GM19438 (cell line): ENCODE measurements at regions not wholly inside any gene's neighbourhood (a gene's known extent, or its start where the extent isn't known, plus 50 kb on each side); places are given as distances from the start of the nearest gene placed in this dataset.
"Not testable (repeated sequence)": the region's sequence is repeated elsewhere in the genome, so short reads cannot be mapped to it uniquely, and the experiment has no call there.

Experiments
- ATAC-seq: cut with Tn5 transposase; IDR thresholded peaks from one replicate; pipeline ENCODE4 v1.9.1; 2021; ENCODE audit warnings: low read depth; ENCODE audit not compliant: unreplicated experiment

DNA sequence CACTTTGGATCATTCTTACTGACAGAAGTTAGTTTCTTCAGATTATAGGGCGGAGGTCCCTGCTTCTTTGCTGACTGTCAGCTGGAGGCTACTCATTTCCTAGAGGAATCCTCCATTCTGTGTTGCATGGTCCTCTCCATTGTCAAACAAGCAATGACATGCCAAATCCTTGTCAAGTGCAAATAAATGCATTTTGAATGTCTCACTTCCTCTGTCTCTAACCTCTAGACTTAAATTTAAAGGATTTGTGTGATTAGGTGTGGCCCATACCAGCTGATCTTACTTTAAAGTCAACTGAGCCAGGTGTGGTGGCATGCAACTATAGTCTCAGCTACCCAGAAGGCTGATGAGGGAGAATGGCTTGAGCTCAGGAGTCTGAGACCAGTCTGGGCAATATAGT lies 458.4 kb upstream of the CCDC179 start:
- ATAC-seq: no peak

DNA sequence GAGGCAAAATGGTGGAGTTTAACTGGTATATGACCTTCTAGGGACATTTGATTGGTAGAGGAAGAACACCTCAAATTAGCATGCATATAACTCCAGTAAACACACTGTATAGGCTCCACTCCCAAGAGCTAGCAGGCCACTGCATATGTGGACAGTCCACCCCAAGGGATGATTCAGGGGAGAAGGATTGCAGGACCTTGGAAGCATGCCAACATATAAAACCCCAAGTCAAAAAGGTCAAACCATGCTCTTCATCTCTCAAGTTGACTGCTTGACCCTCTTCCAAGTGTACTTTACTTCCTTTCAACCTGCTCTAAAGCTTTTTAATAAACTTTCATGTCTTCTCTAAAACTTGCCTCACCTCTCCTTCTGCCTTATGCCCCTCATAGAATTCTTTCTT lies 459.9 kb upstream of the CCDC179 start:
- ATAC-seq: no peak

DNA sequence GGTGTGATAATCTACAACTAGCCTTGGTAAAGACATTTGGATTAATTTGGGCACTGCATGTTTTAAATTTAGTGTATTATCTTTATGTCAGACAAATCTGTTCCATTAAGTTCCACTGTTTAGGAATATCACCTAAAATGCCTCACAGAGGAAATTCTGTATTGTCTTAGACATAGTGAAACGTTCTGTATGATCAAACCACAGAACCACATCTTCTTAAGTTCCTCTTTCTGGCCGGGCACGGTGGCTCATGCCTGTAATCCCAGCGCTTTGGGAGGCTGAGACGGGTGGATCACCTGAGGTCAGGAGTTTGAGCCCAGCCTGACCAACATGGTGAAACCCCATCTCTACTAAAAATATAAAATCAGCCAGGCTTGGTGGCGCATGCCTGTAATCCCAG lies 475.3 kb upstream of the CCDC179 start:
- not testable (repeated sequence) for ATAC-seq

DNA sequence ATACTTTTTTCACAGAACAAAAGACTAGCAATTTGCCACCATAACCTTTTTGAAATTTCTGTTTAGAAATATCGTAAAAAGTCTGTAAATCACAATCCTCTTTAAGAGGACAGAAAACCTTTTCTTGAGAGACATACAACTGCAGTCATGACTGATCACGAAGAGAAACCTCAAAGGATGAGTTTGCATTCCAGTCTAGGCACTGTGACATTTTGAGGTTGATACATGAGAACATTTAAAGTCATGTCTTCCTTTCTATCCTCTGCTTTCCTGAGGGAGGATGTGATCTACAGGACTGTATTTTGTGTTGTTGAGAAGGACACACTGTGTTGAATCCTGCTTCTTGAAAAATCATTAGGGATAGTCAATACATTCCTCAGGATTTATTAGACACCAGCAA lies 476.7 kb upstream of the CCDC179 start:
- no peak for ATAC-seq

DNA sequence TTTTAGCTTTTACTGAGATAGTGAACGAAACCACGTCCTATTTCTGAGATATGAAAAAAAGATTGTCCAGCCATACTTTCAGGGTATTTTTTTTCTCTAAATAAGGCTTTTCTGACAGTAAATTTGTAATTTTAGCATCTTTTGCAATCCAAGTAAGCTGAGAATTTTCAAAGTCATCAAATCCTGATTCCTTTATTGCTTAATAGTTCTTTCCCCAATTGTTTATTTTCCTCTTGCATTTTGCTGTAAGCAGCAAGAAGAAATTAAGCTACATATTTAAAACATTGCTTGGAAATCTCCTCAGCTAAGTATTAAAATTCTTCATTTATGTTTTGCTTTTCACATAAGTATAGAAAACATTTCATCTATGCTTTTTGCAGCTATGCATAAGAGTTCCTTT lies 493.3 kb upstream of the CCDC179 start:
- no peak for ATAC-seq

DNA sequence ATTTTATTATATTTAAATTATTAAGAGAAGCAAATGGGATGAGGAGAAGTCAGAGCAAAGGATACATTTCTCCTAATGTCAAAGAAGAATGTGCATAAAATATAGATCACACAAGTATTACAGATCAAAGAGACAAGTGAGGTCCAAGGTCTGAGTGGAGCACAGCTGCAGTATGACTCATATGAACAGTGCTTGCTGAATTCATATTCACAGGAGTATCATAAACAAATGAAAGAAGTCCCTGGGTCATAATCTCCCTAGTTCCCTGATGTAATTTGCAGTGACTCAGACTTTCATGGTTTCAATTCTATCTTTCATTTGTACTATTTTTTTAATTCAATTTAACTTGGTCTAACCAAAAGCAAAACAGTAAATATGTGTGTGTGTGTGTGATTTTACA lies 499.0 kb upstream of the CCDC179 start:
- no peak for ATAC-seq

DNA sequence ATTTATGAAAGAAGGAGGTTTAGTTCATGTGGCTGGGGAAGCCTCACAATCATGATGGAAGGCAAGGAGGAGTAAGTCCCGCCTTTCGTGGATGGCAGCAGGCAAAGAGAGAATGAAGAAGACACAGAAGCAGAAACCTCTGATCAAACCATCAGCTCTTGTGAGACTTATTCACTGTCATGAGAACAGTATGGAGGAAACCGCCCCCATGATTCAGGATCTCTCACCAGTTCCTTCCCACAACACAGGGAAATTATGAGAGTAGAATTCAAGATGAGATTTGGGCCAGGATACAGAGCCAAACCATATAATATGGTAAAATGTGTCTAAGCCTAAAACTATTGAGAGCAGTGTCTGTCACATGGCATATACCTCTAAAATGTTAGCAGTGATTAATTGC lies 503.8 kb upstream of the CCDC179 start:
- ATAC-seq: no peak

DNA sequence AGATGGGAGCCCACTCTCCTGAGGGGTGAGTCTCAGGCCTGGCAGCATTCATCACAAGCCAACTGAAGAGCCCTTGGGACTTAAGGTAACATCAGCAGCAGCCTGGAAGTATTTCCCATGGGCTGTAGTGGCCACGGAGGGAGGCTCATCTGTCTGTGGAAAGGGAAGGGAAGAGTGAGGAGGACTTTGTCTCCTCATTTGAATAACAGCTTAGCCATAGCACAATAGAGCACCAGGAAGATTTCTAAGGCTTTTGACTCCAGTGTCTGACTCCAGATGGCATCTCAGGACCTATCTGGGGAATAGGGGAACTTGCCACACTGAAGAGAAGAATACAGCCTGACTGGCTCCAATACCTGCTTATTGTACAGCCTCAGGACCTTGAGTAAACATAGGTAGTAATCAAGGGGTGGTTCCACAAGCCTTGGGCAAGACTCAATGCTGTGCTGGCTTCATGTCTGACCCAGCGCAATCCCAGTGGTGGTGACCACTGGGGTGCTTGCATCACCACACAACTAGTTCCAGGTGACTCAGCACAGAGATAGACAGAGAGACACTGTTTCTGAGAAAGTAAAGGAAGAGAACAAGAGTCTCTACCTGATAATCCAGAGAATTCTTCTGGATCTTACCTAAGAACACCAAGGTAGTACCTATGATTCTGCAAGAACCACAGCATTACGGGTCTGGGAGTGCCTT lies 510.5 kb upstream of the CCDC179 start:
- ATAC-seq: no peak

DNA sequence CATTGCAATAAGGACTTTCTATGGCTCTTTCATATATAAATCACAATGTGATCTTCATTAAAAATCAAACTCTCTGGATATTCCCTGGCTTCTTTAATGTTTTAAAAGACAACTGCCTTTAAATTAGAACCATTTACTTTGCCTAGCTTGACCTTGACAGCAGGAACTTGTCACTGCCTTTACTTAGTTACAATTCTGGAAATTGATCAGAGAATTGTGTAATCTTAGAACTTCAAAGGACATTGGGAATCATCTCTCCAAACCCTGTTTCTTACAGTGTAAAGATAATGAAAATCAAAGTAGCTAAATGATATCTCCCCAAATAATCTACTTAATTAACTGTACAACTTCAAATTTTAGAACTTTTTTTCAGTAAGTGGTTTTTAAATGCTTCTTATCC lies 517.6 kb upstream of the CCDC179 start:
- no peak for ATAC-seq

DNA sequence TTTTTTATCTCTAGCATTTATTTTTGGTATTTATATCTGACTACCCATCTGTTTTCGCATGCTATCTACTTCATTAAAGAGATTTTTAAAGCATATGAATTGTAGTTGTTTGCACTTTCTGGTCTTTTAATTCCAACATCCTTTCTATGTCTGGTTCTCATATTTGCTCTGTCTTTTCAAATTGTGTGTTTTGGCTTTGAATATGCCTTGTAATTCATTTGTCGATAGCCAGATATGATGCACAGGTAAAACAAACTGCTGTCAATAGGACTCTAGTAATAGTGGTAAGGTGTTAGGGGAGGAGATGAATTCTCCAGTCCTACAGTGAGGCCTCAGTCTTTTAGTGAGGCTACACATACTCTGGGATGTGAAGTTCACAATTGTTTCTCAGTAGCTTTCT lies 530.8 kb upstream of the CCDC179 start:
- ATAC-seq: no peak

DNA sequence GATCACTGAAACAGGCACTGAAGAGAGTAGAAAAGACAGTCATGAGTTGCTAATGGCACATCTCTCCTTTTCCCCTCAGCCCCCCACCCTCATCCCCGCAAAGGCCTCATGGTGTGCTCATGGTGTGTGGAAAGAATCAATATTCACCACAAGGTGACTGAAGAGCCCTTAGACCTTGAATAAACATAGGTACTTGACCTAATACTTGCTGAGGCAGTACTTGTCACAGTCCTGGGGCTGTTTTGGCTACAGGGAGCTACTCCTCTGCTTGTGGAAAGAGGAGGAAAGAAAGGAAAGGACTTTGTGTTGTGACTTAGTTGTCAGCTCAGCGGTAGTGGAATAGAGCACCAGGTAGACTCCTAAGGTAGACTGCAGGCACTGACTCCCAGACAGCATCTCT lies 537.8 kb upstream of the CCDC179 start:
- ATAC-seq: no peak

DNA sequence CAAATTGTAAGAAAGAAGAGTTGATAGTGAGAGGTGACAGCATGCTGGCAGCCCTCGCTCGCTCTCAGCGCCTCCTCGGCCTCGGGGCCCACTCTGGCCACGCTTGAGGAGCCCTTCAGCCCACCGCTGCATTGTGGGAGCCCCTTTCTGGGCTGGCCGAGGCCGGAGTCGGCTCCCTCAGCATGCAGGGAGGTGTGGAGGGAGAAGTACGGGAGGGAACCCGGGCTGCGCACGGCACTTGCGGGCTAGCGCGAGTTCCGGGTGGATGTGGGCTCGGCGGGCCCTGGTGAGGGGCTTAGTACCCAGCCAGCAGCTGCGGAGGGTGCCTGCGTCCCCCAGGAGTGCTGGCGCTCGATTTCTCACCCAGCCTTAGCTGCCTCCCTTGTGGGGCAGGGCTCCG lies 539.7 kb upstream of the CCDC179 start:
- no peak for ATAC-seq

DNA sequence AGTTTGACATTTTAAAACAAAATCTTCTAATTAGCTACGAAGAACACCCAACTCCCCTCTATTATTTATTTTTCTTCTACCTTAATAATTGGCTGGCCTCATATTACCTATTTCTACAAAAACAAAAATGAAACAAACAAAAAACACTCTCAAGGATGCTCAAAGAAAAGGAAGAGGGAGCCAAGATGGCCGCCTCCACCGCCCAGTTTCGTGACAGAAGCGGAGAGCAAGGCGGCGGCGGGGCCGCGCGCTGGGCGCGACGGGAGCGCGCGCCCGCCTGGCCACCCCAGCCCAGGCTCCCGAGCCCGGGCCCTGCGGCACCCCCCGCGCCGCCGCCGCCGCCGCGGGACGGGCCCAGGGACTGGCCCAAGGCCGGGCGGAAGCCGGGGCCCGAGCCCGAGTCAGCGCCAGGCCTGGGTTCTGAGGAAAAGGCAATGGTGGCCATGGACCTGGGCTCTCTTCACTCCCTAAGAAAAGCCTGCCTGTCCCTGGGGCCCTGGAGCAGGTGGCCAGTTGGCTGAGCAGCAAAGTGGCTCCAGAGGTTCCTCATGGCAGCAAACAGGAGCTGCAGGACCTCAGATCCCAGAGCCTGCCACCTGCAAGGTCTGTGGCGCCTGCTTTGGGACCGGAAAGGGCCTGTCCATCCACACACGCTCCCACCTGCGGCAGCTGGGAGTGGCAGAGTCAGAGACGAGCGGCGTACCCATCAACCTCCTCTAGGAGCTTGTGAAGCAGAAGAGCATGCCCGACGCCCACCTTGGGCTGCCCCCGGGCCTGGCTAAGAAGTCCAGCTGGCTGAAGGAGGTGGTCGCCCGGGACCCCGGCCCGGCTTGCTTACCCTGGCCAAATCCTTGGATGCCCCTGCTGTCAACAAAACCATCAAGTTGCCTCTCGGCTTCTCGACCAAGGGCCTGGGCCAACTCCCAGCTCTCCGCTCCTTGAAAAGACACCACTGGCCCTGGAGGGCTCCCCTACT lies 543.2 kb upstream of the CCDC179 start:
- no peak for ATAC-seq

DNA sequence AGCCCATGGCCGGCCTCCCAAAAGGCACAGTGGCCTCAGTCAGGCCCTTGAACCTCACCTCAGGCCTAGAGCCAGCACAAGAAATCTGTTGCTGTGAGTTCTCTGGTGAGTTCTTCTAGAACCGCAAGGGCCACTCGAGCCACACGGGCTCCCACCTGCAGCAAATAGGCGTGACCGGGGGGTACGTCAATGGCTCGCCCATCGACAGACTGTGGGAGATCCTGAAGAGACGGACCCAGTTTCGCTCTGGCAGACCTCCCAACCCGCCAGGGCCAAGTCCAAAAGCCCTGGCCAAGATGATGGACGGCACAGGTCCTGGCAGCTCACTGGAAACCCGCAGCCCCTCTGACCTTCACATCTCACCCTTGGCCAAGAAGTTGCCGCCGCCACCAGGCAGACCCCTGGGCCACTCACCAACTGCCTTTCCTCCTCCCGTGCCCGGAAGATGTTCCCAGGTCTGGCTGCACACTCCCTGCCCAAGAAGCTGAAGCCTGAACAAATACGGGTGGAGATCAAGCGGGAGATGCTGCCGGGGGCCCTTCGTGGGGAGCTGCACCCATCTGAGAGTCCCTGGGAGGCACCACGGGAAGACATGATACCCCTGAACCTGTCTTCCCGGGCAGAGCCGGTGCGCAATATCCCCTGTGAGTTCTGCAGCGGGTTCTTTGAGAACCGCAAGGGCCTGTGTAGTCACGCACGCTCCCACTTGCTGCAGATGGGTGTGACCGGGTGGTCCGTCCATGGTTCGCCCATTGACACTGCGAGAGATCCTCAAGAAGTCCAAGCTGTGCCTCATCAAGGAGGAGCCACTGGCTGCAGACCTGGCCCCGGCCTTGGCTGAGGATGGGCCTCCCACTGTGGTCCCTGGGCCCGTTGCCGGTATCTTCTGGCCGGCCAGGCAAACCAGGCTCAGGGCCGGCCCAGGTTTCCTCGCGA lies 544.2 kb upstream of the CCDC179 start:
- no peak for ATAC-seq

DNA sequence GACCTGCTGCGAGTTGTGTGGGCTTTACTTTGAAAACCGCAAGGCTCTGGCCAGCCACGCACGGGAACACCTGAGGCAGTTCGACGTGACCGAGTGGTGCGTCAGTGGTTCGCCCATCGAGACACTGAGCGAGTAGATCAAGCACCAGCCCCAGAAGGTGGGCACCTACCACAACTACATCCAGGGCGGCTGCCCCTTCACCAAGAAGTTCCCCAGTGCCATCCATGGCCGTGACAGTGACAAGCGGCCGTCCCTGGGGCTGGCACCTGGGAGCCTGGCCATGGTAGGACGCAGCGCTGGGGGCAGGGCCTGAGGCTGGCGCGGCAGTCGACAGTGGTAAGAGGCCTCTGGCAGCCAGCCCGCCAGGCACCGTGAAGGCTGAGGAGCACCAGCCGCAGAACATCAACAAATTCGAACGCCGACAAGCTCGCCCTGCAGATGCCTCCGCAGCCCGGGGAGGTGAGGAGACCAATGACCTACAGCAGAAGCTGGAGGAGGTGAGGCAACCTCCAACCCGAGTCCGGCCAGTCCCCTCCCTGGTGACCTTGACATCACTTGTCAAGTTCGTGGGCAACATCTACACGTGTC lies 545.2 kb upstream of the CCDC179 start:
- ATAC-seq: no peak

DNA sequence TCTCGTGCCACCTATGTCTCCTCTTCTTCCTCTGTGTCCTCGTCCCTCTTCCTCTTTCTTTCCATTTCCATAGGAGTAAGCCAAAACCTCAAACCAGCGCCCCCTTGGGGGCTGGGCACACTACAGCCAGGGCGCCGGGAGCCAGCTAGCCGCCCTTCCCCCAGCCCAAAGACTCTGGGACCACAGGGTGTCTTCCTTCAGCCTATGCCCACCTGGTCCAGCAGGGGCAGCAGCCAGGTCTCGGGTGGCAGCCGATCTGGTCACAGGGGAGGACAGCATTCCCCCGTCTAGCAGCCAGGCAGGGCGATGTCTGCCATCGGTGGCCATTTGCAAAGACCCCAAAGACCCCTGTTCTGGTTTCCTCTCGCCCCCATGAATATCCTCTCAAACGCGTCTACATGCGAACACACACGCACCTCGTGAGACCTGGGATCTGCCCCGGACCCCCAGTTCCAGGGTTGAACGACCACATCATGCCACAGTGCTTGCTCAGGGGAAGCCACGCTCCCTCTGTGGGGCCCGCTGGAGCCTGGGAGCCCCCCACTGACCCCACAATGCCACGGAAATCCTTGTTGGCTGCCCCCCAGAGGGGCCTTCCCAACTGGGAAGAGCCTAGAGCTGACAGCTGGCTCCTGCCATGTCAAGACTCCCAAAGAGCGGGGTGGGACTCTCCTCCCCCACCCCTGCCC lies 546.0 kb upstream of the CCDC179 start:
- no peak for ATAC-seq

DNA sequence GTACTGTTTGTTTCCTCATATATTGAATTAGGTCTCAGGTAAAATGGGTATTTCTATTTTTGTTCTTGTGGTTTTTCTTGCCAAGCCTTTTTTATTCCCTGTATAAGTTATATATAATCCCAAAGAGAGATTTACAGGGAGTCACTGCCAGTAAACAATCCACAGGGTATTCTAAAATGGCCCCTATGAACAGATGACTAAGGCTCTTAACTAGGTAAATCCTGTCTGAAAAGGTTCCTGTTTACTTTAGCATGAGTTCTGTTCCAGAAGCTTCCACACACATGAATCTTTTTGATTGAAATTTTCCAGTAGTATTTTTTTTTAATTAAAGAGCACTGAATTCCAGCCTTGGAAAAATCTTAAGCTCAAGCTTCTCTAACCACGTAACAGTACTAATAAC lies 552.8 kb upstream of the CCDC179 start:
- ATAC-seq: no peak

DNA sequence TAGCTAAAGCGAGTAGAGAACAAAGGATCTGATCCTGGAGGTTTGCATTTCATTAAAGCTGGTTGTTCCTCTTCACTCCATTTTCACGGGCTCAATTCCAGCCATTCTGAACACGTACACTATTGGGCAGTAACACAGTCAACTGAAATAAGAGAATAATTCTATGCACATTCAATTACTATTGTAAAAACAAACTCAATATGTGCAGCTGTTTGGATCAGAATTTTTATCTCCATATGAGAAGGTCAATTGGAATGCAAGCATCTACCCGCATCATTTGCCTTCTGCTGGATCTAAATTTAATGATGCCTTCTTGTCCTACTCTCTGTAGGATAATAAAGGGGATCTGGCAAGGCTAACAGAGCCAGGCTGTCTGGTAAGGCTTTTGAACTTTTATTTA lies 562.8 kb upstream of the CCDC179 start:
- ATAC-seq: no peak

DNA sequence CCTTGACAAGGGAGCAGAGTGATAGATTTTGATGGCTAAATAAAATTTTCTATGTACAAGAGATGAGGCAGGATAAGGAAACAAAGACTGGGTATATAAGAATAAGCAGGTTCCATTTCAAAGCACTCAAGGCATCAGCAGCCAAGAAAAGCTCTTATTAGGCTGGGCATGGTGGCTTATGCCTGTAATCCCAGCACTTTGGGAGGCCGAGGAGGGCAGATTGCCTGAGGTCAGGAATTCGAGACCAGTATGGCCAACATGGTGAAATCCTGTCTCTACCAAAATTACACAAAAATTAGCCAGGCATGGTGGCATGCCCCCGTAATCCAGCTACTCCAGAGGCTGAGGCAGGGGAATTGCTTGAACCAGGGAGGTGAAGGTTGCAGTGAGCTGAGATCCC lies 563.4 kb upstream of the CCDC179 start:
- no peak for ATAC-seq

DNA sequence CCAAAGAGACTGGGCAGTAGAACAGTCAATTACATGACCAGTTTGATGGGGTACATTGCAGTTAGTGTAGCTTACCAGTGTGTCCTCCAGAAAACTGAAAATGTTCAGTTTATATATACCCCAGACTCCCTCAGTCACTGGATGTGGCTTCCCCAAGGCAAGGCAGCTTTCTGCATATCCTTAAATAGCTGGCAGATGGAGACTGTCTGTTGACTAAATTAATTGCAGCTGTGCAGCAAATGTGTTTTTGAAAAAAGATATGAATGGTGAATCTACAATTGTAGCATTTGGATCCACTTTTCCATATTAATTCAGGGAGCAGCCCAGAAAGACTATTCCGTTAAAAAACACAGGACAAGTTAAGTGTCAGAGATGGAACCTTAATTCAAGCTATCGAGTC lies 565.1 kb upstream of the CCDC179 start:
- no peak for ATAC-seq
